IPS-NIHi7 (cell line): ENCODE measurements at regions not wholly inside any gene's neighbourhood (a gene's known extent, or its start where the extent isn't known, plus 50 kb on each side); places are given as distances from the start of the nearest gene placed in this dataset.
"Not testable (repeated sequence)": the region's sequence is repeated elsewhere in the genome, so short reads cannot be mapped to it uniquely, and the experiment has no call there.

Source experiments
- DNase-seq: peaks from one replicate; pipeline ENCODE4 v3.0.0; 2012; ENCODE audit warnings: mixed read lengths; ENCODE audit errors: extremely low spot score

DNA sequence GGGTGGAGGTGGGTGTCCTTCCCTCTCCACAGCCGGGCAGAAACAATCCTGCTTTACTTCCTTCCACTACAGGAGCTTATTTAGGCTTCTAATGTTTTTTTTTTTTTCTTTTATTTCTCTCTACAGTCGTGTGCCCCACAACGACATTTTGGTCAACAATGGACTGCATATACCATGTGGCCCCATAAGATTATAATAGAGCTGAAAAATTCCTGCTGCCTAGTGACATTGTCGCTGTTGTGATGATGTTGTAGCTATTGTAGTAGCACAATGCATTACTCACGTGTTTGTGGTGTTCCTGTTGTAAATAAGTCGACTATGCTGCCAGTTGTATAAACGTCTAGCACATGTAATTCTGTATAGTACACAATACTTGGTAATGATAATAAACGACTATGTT, 153.7 kb downstream of the IL20RB start:
- no peak for DNase-seq

DNA sequence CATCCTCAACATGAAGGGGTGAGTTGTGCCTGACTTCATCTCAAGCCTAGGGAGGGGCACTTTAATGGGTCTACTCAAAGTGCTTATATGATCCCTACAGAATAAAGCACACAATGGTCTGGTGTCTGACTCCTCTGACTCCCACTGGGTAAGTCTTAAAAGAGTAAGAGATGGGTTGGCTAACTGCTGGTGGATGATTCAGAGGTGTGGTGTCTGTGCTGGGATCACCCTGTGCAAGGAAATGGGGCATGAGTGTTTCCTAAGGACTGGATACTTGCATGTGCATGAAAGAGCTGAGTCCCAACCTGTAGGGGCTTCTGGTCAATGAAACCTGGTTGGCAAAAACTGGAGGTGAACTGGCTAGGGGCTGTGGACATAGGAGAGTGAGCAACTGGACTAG, 158.8 kb downstream of the IL20RB start:
- no peak for DNase-seq

DNA sequence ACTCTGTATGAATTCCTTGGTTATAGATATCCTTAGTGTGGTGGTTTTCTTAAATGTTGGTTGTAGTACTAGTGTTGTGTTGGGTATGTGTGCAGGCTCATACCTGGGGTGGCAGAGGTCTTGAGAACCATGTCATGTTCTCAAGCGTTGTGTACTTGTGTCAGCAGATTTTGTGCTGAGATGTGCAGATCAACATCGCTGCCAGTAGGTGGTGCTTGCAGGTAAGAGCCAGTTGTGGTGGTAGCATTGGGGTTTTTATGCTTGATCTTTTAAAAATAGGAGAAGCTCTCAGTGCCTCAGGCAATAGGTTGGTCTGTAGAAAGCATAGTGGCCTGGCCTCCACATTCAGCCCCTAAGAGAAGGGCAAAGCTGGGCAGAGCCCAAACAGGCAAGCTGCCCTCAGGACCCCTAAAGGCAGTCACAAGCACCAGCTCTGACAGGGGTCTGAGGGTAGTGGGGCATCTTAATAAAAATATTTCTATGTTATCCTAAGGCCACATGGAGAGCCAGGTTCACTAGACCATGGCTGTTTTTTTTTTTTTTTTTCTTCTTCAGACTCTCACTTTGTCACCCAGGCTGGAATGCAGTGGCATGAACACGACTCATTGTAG, 164.0 kb downstream of the IL20RB start:
- peak; percentile 54 for DNase-seq

DNA sequence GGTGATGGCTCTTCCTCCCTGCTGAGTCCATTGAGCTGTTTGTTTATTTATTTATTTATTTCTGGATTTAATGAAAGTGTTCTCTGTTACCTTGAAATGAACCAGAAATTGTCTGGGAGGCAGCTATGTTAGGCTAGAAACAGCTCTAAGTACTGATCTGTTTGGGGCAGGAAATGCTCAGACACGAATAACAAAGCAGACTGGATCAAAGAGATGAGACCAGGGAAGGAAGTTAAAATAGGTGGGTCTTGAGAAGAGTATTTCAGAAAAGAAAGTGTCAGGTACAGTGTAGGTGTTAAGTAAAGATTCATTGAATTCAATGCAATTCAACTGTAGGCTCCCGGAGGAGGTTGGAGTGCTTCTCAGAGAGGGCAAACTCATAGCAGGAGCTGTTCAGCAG, 173.3 kb downstream of the IL20RB start:
- peak; percentile 26 for DNase-seq

DNA sequence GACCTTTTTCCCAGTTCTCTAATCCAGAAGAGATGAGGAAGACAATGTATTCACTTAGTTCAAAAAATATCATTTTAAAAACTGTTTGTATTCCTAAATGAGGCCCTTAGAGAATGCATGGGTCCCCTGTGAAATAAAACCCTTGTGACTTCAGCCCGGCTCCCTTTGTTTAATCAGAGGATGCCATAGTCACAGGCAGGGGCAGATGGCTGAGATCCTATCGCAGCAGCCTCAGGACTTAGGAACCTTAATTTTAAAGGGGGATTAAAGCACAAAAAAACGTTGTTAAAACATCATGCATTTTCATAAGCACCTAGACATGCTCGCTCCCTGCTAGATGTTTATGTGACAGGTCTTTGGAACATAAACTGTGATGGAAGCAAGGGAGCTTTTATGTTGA, 176.6 kb downstream of the IL20RB start:
- DNase-seq = no peak

DNA sequence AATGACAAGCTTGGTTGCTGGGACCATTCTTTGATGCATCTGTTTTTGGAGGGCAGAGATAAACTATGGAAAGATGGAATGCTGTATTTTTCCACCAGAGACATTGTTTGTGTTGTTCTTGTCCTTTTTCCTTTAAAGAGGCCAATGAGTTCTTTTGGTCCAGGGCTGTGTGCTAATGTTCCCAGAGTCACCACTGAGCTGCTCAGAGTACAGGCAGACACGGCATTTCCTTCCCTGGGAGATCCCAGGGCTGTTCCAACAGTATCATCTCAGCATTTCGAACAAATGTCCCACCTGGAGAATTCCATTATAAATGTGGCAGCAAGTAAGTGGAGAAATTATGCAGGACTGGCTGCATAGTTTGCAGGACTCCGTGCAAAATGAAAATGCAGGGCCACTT, 190.6 kb downstream of the IL20RB start:
- no peak for DNase-seq

DNA sequence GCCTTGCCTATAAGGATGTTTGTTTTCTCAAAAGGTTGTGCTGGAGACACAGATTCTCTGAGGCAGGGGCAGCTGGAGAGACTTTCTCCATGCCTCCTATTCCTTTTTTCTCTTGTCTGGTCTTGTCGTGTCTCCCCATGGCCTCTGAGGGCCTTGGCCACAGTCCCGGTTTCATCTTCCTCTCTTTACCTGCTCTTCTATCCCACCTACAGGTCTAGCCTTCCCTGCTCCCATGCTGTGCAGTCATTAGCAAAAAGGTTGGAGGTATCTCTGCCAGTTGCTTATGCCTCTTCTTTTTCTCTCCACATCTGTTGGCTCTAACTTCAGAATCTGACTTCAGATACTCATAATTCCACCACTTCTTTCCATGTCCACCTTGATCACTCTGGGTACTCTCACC, 191.1 kb downstream of the IL20RB start:
- DNase-seq = no peak

DNA sequence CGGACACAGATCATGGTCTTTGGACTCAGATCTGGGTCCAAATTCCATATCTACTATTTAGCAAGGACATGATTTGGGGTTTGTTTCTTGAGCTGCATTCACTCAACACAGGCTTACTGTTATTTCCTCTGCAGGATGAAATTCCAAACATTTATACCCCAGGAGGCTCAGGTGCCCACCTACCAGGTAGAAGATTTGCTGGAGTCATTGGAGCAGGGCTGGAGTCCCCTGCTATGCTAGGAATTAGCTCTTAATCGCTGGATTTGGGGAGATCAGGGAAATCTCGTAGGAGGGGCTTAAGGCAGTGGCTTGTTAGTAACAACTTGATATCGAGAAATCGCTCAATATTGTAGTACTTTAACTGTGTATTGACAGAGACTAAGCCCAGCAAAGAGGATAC, 193.0 kb downstream of the IL20RB start:
- no peak for DNase-seq

DNA sequence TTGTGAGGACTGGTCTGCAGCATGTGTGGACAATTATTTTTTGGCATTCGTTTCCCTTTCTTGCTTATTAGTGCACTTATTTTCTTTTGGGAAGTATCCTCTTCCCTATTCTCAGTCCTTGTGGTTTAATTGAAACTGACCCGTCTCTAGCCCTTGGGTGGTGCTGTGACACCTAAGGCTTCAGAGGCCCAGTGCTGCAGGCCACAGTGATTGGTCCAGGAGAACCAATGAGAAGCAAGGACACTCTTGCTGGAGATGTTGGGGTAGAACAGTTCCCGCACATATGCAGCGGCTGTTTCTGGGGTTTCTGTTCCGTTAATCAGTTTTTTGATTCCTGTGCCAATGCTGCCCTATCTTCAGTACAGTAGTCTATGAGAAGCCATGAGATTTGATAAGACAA, 195.3 kb downstream of the IL20RB start:
- not testable (repeated sequence) for DNase-seq

DNA sequence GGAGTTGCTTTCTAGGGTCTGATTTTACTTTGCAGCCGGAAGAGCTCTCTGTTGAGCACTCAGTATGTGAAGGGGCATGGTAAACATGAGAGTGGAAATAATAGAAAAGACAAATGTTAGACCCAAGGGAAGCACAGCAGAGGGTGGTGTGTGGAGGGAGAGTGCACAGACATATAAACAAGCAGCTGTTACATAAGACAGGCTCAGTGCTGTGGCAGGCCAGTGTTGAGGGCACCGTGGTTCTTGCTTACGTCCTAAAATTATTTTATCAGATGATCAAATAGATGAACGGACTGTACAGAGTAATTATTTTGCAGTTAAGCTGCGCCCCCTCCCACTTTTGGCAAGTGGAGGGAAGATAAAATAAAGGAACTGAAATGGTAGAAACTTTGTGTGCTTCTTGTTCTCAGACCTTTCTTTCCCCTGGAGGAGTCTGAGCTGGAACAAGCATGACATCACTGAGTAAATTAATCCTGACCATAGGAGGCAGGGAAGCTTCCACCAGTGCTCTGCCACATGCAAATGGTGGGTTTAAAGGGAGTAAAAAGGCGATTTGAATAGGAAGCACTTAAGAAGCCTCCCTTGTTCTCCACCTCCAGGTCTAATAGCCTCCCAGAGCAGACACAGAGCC, 205.6 kb downstream of the IL20RB start:
- DNase-seq = peak; percentile 48

DNA sequence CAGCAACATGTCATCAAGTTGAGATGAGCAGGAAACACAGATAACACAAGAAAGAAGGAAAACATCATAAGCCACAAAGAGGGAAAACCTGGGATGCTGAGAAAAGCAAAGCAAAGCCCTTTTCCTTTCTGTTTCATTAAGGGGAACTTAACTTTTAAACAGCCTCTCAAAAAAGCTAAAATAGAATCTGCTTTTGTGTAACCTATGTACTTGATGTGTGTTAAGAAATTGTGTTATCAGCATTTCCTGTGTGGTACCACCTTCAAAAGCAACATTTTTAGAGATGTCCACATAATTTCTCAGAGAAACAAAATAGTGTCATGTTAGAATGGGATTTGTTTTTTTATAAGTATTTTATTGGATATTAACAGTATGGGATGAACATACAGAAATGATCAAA, 206.2 kb downstream of the IL20RB start:
- DNase-seq = no peak

DNA sequence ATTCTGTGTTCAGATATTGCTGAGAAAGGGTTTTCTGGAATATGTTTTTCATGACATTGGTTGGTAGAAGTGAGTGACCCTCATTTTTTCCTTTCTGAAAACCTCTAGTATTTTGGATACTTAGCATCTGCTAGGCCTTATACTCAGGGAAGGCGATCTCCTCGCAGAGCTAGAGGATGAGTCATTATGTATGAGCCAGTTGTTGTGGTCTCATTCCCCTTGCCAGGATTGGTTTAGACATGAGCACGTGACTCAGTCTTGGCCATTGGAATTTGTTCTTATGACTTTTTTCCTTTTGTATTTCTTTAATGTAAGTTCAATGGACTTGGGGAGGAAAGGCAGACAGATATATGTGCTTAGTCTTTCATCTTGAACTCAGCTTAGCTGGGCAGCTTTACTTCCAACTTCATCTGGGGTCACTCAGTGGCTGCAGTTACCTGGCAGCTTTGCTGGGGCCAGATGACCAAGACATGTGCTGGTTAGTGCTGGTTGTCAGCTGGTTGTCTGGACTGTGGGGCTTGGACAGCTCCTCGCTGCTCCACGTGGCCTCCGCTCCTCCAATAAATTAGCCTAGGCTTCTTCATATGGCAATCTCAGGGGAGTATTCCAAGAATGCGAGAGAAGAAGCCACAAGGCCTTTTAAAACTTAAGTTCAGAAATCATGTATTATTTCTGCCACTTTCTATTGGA, 207.5 kb downstream of the IL20RB start:
- peak; percentile 46 for DNase-seq

DNA sequence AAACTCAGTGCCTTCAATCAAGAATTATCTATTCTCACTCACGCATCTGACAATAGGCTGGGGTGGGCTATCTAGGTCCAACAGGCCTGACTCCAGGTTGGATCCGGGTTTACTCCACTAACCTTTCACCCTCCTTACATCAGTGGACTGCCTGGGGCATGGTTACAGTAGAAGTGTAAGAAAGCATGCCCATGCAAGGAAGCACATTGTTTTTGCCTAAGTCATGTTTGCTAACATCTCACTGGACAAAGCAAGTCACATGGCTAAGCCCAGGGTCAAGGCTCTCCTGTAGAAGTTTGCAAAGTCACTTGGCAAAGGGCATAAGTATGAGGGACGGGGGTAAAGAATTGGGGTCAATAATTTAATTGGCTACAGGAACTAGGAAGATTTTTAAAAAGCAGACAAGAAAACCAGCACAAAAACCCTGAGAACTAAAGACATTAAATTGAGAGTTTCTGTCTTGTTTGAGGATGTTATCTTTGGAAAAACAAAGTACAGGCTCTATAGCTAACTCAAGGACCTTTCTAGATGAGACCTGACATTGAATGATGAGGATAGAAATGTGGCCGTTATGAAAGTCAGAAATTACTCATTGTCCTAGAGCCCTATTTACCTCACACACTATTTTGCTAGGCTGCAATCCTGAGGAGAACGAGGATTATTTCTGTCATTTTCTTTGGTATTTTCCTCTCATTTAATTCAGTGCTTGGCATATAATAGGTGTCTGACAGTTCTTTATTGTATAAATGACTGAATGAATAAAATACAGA, 214.2 kb downstream of the IL20RB start:
- DNase-seq = no peak

DNA sequence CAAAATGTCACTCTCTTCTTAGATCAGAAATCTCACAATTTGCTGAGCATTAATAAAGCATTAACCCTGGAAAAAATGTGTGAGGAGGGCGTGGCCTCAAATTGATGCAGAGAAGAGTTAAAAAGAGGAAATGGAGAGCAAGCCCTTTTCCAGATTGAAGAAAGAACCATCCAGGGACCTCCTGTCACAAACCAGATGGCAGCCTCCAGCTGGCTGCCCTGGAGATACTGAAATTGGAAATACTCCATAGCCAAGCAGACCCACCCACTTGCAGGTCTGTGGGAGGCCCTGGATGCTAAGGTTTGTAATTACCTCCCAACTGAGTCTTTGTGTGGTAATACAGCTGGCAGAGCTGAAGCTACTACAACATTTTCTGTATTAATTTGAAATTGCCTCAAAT, 214.9 kb downstream of the IL20RB start:
- DNase-seq = no peak

DNA sequence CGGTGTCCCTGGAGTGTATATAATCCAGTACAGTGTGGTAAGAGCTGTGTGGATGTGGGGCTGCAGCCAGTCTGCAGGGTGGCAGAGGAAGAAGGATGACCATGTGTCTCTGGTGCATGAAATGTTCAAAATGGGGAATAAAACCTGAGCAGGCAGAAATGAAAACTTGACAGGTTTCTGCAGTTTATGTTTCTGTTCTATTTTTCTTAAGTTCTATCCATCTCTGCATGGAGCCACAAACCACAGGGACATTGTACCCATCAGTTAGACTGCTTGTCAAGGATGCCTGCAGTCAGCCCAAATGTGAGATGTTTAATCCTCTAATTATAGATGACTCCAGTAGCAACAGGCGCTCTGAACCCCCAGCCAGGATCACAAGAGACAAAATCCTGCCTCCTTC, 216.7 kb downstream of the IL20RB start:
- DNase-seq = no peak

DNA sequence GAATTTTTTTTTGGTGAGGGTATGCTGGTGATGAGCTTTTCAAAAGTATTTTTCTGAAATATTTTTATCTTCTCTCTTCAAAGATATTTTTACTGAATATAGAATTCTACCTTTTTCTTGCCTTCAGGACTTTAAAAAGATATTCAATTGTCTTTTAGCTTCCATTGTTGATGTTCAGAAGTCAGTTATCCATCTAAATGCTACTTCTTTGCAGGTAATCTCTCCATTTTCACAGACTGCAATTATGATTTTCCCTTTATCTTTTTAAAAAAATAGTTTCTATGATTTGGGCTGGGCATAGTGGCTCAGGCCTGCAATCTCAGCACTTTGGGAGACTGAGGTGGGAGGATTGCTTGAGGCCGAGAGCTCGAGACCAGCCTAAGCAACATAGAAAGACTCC, 222.4 kb downstream of the IL20RB start:
- DNase-seq = no peak

DNA sequence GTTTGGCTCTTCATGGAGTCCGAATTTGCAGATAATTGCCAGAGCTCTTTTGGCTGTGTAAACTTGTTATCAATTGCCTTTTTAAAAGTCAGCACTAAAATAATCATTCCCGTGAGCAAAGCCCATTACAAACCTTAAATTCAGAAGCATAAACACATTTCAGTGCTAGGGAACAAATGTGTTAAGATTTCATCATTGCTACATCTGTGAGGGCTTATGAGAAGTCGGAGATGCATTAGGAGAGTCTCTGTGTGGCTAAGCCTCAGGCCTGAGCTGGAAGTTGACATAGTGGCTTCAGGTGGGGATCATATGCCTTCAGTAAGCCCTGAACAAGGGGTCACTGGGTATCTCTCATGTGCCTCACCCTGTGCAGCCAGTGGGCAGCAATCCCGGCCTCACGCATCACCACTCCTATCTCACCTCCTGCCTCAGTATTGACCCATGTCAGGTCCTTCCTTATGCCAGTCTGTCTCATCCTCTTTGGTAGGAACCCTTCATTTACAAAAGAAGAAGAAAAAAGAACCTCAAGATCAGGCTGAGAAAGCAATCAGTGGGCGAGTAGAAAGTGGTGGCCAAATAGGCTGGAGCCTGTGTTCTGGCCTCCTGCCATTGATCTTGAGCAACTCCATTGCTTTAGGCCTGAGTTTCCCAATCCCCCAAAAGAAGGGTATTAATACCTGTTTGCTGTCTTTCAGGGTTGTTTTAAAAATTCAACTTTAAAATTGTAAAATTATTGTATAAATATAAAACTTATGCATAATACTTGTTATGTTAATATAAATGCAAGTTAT, 233.5 kb downstream of the IL20RB start:
- DNase-seq = no peak

DNA sequence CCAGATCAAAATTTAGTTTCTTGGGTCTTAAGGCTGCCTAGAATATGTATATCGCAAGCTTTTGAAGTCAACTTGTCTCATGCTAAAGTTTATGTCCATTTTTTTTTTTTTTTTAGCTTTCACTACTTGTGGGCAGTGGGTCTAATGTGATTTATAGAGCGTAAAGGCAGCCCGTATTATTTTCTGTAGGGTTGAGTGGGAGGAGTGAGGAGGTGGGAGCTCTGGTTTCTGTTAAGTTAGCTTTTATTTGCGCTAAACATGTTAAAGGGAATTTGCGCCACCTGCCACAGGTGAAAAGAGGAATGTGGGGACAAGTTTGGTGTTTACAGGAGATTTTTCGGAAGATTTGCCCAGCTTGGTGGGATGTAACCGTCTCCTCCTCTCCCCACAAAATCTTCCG, 234.2 kb downstream of the IL20RB start:
- DNase-seq = no peak

DNA sequence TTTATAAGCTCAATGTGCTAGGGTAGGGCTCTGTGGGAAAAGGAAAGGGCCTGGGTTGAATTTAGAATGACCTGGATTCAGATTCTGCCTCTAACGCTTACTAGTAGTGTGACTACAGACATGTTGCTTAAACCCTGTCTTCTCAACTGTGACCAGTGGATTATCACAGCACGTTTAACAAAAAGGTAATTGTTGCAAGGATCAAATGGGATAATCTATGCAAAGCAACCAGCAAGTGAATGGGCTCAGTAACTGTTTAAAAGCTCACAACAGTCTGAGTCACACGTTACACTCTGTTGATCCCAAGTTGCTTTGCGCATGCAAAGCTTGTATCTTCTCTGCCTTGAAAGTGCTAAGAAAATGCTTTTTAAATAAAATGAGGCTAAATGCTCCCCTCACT, 236.5 kb downstream of the IL20RB start:
- no peak for DNase-seq

DNA sequence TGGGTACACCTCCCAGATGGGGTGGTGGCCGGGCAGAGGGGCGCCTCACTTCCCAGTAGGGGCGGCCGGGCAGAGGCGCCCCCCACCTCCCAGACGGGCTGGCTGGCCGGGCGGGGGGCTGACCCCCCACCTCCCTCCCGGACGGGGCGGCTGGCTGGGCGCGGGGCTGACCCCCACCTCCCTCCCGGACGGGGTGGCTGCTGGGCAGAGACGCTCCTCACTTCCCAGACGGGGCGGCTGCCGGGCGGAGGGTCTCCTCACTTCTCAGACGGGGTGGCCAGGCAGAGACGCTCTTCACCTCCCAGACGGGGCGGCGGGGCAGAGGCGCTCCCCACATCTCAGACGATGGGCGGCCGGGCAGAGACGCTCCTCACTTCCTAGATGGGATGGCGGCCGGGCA, 240.6 kb downstream of the IL20RB start:
- not testable (repeated sequence) for DNase-seq

DNA sequence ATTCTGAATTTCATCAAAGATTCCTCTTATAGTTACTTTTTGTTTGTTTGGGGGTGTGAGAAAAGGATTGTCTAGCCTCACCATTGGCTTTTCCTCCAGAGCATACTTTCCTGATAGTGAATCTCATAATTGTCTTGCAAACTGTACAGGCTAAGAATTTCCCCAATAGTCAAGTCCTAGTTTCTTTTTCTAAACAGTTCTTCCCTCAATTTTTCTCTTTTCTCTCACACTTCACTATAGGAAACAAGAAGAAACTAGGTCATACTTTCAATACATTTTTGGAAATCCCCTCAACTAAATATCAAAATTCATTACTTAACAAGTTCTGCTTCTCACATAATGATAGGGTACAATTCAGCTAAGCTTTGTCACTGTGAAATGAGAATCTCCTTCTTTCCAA, 241.9 kb downstream of the IL20RB start:
- DNase-seq = no peak

DNA sequence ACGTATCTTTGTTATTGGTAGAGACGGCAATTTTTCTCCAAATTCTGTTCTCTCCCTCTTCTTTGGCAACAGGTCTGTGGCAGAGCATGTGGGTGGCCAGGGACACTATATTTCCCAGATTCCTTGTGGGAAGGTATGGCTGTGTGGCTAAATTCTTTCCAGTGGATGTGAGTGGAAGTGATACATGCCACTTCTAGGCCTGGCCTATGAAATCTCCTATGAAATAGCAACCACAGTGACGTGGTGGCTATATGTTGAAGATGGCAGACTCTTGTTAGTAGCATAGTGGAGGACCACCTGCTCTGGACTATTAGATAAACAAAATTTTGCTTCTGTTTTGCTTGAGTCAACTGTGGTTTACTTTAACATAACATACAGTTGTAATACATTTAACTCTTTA, 243.3 kb downstream of the IL20RB start:
- DNase-seq = no peak
